SK-N-DZ (cell line): ENCODE measurements at regions not wholly inside any gene's neighbourhood (a gene's known extent, or its start where the extent isn't known, plus 50 kb on each side); places are given as distances from the start of the nearest gene placed in this dataset.

ENCODE experiments used
- DNase-seq: peaks from one replicate; pipeline ENCODE4 v3.0.0-alpha.2; 2015; ENCODE audit warnings: low spot score

DNA sequence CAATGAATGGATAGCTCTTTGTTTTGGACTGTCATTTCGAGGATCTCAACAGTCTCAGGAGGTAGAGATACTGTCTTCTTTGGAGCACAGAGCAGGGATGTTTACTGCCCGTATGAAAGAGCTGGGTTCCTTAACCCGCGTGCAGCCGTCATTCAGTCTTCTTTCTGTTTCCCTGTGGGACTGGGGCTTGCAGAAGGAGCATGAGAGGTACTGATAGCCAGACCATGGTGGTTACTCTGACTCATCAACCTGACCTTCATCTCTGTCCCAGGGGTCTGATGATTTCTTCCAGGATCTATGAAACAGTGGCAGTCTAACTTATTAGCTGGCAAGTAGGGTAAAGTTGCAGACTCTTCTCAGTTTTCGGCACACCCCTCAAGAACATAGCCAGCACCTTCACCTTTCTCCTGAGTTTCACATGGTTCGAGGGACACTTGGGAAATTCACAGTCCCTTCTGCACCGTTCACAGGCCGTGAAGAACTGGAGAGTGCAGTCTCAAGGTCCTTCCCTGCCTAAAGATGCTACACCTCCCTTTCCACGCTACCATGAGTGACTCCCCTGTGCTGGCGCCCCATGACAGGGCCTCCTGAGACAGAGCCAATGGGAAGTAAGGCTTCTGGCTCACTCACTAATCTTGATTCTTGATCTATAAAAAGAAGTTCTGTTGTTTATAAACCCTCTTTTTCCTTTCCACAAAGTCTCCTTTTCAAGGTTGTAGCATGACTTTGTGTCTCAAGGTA, 226.2 kb downstream of the MC4R start:
- DNase-seq: no peak

DNA sequence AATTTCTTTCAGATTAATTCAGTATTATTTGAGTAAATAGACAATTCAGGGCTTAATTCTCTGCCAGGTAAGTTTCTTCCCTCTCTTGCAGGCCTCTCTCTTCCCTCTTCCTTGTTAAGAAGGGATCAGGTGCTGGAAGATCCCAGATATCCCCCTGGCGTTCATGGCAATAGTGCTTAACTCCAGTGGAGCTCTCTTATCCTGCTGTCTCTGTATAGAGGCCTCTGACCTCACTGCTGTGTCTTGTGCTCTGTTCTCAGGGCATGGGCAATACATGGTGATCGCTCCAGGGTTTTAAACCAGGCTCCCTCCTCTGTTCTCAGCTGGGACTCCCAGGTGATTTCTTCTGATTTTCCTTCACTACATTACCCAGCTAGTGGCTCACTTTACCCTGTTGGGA, 226.8 kb downstream of the MC4R start:
- no peak for DNase-seq

DNA sequence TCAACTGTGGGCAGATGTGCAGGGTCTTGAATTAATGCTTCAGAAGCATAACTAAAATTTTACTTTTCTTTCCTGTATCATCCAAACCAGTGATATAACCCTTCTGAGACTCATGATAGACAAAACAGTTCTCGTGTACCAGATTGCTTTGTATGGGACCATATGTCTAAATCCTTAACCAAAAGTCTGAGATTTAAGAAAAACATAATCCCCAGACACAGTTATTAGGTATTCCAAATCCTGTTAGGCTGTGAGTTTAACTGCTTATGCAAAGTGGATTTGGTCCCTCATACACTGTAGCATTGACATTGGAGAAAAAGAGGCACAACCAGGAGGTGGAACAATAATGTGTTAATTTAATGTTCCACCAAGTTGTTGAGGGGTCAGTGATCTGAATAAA, 235.0 kb downstream of the PMAIP1 start:
- no peak for DNase-seq

DNA sequence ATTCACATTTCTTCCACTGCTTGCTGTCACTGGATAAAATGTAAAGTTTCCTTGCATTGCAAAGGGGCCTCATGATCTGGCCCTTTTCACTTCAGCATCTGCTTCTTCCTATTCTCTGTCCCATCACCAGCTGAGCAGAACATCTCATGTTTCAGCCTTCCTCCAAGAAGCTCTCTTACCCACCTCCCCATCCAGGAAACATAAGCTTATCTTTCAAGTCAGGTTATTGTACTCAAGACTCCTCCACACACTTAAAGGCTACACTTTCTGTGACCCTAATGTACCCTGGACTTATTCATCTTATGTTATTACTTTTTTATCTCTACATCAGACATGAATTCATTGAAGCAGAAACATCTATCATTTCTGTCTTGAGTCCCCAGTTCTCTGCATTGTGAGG, 230.5 kb downstream of the PMAIP1 start:
- peak; percentile 19 for DNase-seq

DNA sequence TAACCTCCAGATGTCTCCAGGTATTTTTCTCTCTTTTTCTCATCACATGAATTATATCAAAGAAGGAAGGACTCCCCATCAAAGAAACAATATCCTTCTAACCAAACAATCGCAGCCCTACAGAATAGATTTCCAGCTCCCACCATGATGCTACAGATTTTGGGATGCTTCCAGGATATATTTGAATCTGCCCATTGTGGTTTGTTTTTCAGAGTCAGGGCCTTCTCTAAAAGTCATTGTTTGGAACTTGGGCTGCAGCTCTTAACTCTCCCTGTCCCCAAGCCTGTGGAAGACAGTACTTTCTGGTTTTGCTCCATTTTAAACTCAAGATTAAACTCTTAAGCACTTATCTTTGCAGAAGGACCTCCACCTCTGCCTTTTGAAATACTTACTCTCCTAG, 223.2 kb downstream of the PMAIP1 start:
- DNase-seq: no peak

DNA sequence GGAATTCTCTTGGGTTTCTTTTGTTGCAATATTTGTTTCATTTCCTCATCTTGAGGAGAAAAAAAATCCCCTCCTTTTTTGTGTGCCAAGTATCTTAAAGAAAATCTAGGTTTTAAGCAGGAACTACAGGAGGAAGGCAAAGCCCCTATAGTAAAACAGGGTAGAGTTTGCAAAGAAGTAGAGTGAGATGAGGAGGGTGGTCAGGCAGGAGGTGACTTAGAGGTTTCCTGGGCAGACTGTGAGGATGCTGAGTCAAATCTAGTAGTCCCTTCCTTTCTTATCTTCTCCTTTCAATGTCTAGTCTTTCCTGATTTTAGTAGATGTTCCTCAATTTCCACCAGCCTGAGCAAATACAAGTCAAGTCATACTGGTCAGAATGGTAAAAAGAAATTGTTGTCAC, 222.5 kb downstream of the PMAIP1 start:
- DNase-seq: no peak

DNA sequence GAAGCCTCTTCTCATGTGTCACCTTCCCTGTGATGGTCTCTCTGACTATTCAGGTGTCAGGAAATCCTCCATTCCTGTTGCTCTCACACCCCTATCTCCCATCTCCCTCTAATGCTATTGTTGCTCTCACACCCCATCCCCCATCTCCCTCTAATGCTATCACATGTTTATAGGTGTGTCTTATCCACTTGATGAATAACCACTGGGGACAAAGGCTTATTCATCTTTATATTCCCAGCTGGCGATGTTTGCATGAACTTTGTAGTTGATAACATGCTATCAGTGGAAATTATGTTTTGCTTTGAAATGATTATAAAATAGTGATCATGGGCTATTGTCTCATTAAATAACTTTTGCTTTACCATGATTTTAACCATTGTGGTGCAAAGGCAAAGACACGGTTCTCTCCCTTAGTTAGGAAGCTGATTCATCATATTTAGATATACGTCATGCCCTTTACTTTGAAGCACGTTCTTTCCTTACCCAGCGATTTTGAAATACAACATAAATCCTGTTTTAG, 220.5 kb downstream of the PMAIP1 start:
- no peak for DNase-seq

DNA sequence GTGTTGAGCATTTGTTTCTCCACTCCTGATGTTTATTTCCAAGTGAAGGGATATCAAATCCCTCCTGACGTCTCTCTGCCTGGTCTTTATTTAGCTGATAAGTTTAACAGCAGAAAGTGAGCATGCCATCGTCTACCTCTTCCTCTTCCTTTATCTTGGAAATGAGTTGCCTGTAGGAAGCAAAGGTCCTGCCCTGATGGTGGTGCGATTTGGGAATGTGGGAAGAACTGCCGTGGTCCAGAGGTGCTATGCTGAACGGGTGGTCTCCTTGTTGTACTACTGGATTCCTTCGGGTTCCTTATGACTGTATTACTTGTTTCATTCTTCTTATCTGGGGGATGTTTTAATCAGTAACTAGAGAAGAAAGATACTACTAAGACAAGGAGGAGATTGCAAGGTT, 217.5 kb downstream of the PMAIP1 start:
- DNase-seq: no peak

DNA sequence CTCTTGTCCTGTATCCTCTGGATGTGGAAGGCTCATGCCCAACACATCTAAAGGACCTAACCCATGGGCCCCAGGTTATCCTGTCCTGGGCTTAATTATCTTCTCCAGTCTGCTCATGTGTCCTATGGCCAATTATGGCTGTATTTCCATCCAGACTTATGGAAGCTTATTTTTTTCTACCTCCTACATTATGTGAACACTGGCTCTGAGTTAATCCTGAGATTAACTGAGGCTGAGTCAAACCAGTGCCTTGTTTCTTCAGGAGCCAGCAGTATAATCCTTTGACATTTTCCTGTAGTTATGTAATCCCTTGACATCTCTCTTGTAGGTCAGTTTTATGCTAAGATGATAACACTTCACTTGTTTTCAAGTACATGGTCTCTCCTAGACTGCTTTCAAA, 213.6 kb downstream of the PMAIP1 start:
- no peak for DNase-seq

DNA sequence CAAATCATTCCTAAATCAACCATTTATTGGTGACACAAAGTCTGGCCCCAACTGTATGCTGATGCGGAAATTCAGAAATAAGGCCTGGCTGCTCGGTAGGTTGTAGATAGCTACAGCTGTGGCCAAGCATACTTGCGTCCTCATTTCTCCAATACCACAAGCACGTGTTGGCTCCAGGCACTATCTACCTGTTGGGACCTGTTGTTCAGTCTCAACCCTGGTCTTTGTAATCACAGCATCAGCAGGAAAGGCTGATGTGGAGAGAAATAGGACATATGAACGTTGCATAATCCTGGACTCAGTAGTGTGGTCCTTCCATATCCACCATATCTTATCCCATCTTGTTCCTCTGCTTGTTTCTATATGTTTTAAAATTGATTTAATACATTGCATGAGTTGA, 212.6 kb downstream of the PMAIP1 start:
- no peak for DNase-seq

DNA sequence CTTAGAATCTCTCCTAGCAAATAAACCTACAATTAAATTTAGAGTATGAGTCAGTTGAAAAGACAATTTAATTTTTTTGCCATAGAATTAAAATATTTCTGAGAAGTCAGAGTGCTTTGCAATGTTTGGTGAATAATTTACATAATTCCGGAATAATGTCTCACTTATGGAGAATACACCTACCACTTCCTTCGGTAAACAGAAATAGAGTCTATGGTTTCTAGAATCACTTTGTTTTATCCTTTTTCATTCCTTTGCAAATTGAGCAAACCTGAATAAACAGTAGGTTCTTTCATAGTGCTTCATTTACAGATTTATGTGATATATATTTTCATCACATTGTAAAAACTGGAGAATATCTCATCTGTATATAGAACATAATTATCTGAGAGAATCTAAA, 211.7 kb downstream of the PMAIP1 start:
- no peak for DNase-seq

DNA sequence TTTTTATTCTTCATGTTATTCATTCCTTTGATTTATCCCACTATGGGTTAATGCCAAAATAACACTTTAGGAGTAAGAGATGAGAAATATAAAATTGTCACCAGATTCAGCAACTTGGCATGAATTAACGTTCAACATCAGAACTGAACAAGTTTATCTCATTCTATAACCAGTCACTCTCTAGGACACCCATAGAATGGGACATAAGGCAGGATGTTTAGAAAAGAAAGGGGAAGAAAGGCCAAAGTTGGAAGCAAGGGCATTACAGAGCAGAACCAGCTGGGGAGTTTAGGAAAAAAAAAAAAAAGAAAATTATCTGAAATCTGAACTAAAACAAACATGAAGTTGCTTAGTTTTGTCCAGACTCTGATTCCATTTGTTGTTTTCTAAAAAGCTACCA, 211.0 kb downstream of the PMAIP1 start:
- DNase-seq: no peak

DNA sequence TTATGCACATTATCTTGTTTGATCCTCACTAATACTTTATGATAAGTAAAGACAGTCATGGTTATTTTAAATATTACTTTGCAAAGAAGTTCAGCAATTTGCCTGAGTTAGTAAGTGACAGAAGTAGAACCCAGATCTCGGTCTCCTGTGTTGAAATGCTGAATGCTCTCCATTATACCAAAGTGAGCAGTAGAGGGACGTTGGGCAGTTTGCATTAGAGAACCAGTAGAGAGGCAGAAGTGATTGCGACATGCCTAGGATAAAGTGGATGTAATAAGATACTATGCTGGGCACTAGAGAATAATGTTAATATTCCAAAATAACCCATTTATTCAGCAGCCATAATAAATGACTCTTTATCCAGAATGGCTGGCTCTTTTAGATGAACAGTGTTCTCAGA, 201.0 kb downstream of the PMAIP1 start:
- DNase-seq: no peak

DNA sequence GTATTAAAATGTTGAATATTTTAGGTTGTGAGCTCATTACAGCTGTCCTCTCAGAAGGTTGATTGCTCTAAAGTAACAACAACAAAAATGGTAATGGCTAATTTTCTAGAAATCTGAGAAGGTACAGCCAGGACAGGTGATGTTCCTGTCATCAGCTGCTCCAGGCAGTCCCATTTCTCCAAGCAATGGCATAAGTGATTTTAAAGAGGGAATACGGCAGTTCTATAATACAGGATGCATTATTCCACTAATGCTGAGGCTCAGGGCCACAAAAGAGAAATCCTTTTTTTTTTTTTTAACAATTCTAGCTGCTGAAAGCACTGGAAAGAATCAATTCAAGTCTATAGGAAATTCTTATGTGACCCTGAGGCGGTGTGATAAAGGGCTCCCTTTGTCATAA, 199.9 kb downstream of the PMAIP1 start:
- no peak for DNase-seq

DNA sequence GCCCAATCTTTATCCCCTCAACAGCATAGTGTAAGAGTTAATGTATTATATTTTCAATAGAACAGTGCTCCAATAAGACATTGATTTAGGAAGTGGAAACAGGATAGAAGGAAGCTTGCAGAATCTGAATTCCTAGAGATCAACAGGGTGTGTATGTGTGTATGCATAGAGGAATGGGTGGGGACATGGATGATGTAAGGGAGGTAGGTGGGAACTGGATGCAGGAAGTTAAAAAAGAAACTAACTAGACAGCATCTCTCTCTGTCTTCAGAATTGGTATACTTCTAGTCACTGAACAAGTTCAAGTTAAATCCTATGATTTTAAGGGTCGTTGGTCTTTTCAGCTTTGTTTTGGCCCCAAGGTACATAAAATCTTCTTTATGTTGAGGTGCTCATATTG, 196.6 kb downstream of the PMAIP1 start:
- no peak for DNase-seq

DNA sequence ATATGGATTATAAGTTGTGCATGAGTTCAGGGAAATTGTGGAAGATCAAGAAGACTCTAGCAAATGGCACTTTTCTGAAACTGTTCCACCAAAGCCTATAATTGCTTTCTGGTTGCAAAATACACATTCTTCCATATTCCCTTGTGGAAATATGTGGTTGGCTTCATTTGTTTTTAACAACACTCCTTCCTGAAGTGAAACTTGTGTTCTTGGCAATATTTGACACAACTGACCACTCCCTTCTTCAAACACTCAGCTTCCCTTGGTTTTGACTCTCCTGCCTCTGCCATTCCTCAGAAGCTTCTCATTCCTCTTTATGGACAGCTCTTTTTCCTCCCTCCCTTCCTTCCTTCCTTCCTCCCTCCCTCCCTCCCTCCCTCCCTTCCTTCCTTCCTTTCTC, 192.3 kb downstream of the PMAIP1 start:
- DNase-seq: no peak

DNA sequence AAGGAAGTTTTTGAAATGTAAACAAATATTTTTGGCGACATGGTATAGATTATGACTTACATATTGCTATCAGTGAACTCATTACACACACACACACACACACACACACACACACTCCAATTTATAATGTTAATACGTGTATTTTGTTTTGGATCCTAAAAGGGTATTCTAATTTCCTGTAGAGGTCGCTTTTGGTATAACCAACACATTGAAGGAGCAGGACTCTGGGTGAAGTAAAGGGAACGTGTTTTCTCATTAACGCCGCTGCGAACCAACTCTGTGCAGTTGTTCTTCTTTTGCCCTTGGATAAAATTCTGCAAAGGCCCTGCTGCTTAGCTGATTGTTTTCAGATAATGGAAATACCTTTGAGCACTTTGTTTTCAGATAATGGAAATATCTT, 190.4 kb downstream of the PMAIP1 start:
- DNase-seq: no peak

DNA sequence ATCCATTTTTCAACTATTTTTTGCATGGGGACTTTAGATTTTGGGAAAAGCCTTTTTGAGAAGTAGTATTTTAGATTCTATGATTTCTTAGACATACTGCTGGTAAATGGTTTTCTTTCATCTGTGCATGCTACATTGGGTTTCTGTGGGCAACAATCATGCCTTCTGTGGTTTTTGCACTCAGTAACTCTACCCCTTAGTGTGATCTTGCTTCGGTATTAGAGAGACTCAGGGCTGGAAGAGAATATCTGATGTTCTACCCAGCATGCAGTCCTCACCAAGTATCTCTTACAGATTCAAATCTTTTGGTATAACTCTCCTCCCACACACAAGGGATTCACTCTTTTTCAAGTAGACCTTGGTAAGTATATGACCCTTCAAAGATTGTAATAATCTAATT, 183.0 kb downstream of the PMAIP1 start:
- DNase-seq: no peak

DNA sequence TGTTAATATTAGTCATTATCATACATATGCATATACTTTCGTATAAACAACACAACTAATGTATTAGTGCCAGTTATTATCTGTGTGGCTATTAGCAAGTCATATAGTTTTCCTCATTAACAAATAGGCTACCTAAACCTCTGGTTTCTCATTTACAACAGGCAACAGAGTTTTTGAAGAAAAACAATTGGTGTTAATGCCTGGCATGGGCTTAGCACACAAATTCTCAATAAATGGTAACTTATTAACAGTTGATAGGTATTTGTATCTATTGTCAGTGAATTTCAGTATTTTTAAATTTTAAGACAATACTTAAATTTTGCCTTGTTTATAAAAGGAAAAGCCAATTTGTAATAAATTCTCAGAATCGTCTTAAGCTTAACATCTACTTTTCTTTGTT, 182.5 kb downstream of the PMAIP1 start:
- DNase-seq: no peak

DNA sequence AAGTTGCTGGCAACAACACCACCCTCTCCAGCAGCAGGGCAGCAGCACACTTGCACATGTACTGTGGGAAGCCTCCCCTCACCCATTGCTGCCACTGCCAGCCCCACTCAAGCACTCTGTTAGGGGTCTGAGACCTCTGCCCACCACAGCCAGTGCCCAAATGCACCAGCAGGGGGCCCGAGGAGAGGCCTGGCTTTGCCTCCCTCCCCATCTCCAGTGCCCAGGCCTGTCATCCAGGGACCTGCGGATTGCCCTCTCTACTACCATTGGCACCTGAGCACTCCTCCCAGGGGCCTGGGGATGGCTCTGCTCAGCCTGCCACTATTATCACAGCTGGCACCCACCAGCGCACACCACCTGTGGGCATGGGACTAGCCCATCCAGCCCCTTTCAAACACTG, 175.7 kb downstream of the PMAIP1 start:
- no peak for DNase-seq

DNA sequence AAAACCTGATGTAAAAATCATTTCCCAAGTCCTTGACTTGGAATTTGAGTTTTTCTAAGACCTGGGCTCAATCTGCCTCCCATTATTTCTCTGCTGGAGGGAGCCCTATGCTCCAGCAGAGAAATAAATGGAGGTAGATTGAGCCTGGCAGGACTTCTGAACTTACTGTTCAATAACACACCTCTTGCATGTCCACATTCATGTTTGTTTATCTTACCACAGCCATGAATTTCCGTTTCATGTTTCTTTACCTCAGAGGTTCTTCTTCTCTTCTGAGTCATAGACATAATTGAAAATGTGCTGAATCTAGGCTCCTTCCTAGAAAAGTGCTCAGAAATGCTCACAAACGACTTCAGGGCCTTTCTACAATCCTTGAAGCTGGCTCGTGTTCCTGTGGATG, 170.8 kb downstream of the PMAIP1 start:
- DNase-seq: no peak

DNA sequence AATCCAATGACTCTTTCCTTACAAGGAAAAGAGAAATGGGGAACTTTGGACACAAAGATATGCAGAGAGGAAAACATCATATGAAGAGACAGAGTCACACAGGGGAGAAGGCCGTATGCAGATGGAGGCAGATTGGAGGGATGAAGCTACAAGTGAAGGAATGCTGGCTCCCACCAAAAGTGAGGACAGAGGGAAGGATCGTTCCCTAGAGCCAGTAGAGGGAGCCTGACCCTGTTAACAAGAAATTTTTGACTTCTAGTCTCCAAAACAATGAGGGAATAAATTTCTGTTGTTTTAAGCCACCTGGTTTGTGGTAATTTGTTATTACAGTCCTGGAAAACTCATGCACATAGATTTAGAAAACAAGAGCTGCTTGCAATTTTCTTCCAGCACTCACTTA, 169.3 kb downstream of the PMAIP1 start:
- DNase-seq: no peak

DNA sequence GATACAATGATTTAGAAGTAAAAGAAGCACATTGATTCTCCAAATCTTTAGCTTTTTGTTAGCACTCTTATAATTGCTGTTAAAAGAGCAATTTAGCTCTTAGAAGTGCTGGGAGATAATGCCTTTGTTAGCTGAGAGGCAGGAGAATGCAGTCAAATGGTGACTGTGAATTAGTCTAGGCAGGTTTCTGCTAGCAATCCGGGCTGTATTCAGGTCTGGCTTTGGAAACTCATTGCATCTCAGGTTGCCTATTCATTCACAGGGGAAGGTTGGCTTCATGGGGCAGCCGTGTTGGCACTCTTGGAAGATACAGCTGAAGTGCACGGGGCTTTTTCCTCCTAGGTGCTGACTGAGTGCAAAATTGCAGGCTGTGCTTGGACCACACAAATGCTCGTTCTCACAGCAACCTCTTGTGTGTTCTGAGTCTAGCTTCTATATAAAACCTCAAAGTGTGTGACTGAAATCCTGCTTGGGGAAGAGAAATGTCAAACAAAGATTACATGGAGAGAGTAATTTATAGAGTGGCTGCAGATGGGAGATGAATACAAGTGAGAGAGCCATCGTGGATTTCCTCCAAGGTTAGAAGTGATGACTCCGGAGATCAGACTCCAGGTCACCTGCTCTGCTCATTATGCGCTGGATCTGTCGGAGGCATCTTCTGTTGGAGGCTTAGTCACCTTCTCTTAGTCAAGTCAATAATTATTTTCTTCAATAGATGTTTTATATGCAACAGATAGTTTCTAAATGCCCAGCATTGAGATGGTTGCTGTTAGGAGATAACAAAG, 167.8 kb downstream of the PMAIP1 start:
- no peak for DNase-seq
